Stimulated activated CD4-positive, alpha-beta T cell treated with anti-CD3 and anti-CD28 coated beads, TNF-alpha, amount 100 ng/mL, for 24 hours (primary cell): ENCODE measurements at regions not wholly inside any gene's neighbourhood (a gene's known extent, or its start where the extent isn't known, plus 50 kb on each side); places are given as distances from the start of the nearest gene placed in this dataset.
"Not testable (repeated sequence)": the region's sequence is repeated elsewhere in the genome, so short reads cannot be mapped to it uniquely, and the experiment has no call there.

Experiments
- DNase-seq, 3 experiments: peaks; one replicate each; pipeline ENCODE4 v3.0.0-alpha.2; 2020; ENCODE audit warnings: low read depth in 3 of 3

DNA sequence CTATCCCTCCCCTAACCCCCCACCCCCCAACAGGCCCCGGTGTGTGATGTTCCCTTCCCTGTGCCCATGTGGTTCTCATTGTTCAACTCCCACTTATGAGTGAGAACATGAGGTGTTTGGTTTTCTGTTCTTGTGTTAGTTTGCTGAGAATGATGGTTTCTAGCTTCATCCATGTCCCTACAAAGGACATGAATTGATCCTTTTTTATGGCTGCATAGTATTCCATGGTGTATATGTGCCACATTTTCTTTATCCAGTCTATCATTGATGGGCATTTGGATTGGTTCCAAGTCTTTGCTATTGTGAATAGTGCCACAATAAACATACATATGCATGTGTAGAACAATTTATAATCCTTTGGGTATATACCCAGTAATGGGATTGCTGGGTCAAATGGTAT lies 612.1 kb upstream of the ADGRB3 start:
- DNase-seq = not testable (repeated sequence)

DNA sequence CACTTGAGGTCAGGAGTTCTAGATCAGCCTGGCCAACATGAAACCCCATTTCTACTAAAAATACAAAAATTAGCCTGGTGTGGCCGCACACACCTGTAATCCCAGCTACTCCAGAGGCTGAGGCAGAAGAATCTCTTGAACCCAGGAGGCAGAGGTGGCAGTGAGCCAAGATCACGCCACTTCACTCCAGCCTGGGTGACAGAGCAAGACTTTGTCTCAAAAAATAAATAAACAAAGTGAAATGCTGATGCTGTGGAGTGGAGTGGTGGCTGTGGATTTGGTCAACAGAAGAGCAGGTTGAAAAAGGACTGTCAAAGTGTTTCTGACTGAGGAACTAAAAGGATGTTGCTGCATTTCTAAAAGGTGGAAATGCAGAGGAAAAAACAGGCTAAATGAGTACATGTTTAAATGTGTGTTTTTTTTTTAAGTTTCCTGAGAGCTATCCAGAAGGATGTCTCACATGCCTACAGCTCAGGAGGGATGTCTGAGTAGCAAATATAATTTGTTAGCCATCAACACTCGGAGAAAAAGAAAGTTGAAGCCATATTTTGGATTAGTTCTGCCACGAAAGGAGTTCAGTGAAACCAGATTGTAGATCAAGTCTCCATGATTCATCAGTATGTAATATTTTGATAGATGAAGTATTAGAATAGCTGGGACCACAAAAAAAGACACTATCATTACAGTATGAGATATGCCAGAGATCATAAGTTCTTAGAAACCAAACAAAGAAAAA lies 621.1 kb upstream of the ADGRB3 start:
- DNase-seq = no peak

DNA sequence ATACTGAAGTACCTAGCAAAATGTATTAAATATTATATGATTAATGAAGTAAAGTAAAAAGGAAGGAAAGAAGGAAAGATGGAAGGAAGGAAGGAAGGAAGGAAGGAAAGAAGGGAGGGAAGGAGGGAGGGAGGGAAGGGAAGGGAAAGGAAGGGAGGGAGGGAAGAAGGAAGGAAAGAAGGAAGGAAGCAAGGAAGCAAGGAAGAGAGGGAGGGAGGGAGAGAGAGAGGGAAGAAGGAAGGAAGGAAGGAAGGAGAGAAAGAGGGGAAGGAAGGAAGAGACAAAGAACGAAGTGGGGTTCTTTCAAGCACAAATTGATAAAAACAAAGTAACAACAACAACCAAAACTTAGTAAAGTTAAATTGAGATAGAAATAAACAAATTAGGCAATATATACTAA lies 622.3 kb upstream of the ADGRB3 start:
- DNase-seq = no peak

DNA sequence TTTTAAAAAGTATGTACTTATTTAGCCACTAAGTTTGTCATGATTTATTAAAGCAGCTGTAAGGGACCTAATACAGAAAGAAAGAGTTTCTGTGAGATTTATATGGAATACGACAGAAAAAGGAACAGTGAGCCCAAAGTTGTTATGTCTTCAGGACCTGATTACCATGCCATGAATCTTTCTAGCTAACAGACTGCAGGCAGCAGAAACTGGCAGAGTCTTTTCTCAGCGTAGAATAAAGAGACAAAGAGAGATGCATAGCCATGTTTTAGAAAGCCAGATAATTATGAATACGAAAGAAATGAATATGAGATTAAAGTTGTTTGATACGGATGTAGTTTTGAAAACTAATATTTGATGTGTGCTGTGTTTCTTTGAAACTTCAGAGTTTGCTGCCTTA lies 624.1 kb upstream of the ADGRB3 start:
- DNase-seq = no peak

DNA sequence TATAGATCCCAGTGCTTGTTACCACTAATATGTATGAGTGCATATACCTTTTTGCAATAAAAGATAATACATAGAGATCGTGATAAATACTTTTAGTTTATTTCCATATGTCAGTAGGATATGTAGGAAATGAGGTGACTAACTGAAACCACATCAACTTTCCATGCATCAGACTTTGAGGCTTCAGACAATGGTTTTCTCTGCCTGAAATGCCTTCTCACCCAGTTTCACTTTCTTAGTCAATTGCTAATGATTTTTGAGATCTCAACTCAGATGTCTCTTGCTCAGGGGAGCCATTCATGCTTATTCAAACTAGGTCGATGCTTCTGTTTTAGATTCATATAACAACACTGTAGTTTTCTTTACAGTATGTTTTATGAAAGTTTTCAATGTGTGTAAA lies 626.6 kb upstream of the ADGRB3 start:
- DNase-seq = no peak

DNA sequence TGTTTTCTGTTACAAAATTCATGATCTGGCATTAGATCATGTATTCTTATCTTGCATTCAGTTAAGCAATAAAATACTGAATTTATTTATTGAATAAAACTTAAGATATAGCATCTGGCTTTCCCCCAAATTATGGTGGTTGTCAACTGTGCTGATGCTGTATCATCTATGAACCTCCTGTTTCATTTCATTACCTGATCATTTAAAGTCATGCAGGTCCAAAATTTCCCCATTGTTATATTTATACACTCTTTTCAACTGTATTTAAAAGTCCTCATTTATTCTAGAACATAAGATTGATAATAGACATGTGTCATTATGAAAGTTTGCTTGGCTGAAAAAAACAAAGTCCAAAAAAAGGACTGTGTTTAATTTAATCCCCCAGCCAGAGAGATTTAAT lies 627.4 kb upstream of the ADGRB3 start:
- DNase-seq = no peak

DNA sequence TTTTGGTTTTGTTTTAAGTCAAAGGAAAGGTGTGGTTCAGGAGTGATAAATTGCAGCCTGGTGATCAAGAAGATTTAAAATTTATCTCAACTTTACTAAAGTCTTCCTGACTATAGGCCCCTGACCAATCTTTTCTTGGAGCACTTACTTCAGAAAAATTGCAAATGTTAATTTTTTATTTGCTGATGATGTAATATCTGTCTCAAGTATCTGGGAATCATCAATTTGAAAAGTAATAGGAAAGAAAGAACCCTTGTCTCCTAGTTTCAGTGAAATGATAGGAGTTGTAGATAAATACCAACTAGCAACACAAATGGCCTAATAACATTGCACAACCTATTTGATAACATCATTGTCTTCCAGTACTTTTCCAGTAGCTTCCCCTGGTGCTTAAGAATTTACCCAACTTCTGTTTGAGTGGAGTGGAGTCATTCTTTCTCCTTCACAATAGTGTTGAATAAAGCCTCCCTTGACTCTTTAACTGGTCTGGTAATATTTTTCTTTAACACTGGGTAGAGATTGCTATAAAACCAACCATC lies 648.3 kb upstream of the ADGRB3 start:
- no peak for DNase-seq

DNA sequence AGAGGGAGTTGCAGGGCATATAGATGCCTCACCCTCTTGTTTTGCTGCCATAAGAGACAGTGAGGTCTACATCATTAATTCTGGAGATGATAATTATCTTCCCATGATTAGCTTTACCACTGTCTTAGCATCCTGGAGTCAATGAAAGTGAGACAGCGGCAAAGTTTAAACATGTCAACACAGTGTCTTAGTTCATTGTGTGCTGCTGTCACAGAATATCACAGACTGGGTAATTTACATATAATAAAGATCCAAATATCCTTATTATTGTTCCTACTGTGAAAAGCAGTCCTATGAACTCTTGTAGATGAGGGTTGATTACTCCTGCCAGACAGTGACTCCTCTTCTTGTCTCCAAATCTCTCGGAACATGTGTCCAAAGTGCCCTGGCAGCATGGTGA lies 658.6 kb upstream of the ADGRB3 start:
- DNase-seq = no peak

DNA sequence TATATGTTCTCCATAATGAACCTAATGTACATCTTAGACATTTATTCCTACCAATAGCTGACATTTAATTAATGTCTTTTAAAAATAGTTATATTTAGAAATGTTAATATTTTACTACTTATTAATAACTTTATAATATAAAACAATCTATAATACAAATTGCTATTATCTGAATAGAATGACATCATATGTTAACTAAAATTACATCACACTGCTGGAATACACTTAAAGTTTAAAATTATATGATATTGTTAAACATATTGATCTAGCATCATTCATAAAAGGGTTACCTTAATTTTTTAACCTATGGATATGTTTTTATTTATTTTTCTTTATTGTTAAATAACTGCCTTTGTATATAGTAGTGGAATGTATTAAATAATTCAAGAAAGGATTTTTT lies 660.2 kb upstream of the ADGRB3 start:
- no peak for DNase-seq

DNA sequence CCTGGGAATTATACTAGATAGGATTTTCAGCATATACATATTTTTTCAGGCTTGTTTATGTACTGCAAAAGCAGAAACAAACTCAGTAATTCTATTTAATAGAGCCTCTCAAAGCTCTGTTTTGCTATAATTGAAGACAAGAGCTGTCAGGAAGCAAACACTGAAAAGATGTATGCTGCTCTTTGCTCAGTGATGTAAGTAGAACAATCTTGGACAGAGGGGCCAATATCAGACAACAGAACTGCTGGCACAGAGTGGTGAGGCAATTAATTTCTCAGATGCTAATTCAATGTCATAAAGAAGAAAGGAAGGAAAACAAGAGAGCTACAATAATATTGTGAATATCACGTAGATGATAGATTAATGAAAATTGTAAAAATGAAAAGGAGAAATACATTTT lies 663.3 kb upstream of the ADGRB3 start:
- no peak for DNase-seq

DNA sequence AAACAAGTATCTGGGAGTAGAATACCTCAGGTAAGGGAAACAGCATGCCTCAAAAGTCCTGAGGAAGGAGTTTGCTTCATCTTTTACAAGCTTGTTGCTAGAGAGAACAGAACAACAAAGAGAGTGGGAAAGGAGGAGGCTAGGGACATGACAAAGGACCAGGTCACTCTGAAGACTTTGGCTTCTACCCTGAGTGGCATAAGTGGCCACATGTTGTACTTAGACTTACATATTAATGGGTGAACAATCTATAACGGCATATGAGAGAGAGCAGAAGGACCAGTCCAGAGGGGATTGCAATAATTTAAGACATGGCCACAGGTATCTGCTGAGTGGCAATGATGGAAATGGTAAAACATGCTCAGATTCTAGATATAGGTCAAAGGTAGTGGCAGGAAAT lies 668.3 kb upstream of the ADGRB3 start:
- DNase-seq = no peak

DNA sequence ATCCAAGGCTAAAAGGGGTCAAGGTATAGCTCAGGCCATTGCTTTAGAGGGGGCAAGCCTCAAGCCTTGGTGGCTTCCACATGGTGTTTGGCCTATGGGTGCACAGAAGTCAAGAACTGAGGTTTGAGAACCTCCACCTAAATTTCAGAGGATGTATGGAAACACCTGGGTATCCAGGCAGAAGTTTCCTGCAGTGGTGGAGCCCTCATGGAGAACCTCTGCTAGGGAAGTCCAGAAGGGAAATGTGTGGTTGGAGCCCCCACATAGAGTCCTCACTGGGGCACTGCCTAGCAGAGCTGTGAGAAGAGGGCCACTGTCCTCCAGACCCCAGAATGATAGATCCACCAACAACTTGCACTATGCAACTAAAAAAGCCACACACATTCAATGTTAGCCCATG lies 678.7 kb upstream of the ADGRB3 start:
- no peak for DNase-seq

DNA sequence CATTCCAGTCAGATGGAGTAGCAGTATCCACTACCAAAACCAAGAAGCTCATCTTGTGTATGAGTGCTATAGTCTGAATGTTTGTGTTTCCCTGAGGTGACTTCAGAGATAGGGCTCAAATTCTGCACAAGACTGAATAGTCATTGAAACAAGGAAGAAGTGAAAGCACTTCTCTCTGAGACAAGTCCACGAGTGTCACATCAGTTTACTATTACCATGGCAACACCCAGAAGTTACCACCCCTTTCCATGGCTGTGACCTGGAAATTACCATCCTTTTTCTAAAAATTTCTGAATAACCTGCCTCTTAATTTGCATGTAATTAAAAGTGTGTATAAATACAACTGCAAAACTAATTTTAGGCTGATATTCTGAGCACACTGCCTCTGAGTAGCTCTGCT lies 682.1 kb upstream of the ADGRB3 start:
- DNase-seq = no peak

DNA sequence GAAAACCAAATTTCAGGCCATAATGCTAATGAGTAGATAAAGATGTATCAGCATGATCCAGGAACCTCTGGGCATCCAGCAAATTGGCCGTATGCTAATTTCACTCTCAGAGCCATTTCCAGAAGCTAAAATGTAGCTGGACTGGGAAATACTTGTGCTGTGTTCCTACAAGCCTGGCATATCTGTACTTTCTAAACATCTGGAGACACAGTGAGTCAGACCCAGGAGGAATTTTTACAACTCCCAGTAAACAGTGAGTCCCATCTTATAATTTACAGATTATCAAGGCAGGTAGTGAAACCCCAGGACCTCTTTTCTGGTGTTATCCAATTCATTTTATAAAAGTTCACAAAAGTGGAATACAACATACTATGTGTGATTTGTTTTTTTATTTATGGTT lies 683.0 kb upstream of the ADGRB3 start:
- DNase-seq = no peak

DNA sequence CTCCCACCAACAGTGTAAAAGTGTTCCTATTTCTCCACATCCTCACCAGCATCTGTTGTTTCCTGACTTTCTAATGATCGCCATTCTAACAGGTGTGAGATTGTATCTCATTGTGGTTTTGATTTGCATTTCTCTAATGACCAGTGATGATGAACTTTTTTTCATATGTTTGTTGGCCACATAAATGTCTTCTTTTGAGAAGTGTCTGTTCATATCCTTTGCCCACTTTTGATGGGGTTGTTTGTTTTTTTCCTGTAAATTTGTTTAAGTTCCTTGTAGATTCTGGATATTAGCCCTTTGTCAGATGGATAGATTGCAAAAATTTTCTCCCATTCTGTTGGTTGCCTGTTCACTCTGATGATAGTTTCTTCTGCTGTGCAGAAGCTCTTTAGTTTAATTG lies 687.3 kb upstream of the ADGRB3 start:
- not testable (repeated sequence) for DNase-seq

DNA sequence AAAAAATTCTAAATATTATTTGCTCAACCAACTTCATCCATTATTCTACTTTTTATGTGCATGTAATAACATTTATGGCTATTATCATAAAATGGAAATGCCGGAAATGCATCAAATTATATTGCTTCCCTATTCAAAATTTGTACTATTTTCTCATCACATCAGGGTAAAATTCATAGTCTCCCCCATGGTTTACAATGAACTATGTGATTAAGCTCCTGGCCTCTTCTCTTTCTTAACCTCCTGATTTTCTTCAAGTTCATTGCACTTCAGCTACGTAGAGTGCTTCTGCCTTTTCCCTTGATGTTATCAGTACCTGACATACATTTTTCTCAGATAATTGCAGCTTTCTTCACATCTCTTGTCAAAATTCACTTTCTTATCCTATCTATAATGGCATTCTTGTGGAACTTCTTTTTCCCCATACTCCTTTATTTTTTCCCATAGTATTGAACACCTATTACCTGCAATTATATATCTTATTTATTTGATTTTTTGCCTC lies 699.1 kb upstream of the ADGRB3 start:
- no peak for DNase-seq

DNA sequence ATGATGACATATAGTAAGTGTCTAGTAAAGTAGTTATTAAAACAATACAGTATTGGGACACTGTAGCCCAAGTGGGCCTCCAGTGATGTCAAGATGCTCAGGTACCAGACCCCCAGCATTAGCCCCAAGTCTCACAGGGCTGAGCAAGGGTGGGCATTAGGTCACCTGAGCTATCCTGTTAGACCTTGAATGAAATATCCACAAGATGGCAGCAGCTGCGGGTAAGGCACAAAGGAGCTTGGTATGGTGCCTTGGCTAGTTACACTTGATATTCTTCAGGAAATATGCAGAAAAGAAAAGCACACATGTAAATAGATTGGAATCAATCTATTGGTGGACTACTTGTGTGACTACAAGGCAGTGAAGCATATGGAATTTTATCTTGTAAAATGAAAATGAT lies 701.8 kb upstream of the ADGRB3 start:
- no peak for DNase-seq

DNA sequence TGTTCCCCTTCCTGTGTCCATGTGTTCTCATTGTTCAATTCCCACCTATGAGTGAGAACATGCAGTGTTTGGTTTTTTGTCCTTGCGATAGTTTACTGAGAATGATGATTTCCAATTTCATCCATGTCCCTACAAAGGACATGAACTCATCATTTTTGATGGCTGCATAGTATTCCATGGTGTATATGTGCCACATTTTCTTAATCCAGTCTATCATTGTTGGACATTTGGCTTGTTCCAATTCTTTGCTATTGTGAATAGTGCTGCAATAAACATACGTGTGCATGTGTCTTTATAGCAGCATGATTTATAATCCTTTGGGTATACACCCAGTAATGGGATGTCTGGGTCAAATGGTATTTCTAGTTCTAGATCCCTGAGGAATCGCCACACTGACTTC lies 712.5 kb upstream of the ADGRB3 start:
- not testable (repeated sequence) for DNase-seq

DNA sequence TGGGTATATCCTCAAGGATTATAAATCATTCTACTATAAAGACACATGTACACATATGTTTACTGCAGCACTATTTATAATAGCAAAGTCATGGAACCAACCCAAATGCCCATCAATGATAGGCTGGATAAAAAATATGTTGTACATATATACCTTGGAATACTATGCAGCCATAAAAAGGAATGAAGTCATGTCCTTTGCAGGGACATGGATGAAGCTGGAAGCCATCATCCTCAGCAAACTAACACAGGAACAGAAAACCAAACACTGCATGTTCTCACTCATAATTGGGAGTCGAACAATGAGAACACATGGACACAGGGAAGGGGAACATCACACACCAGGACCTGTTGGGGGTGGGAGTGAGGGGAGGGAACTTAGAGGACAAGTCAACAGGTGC lies 715.0 kb upstream of the ADGRB3 start:
- DNase-seq = not testable (repeated sequence)

DNA sequence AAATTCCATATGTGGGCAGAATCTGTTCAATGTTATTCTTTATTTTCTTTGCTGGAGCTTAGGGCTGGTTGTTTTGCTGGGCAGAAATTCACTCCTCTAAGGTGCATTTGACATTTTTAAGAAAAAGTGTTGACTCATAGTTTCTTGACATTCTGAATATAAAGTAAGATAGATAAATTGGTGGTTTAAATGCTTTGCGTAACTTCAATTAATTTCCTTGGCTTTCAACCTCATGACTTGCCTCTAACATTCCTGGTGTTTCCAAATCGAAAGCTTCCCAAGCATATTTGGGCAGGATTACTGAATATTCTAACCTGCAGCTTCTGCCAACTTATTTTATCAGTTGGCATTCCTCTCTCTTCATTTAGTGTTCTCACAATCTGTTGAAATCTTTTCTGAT lies 718.7 kb upstream of the ADGRB3 start:
- DNase-seq = no peak

DNA sequence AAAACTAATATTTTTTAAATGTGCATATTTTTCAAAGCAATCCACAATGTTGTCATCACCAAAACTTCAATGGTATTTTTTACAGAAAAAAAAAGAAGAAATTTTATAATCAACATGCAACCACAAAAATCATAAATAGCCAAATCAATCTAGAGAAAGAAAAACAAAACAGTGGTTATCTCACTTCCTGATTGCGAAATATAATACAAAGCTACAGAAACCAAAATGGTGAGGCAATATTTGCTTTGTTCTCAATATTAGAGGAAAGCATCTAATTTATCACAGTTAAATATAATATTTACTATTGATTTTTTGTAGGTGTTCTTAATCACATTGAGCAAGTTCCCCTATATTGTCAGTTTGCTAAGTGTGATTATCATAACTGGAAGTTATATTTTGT lies 720.7 kb upstream of the ADGRB3 start:
- no peak for DNase-seq

DNA sequence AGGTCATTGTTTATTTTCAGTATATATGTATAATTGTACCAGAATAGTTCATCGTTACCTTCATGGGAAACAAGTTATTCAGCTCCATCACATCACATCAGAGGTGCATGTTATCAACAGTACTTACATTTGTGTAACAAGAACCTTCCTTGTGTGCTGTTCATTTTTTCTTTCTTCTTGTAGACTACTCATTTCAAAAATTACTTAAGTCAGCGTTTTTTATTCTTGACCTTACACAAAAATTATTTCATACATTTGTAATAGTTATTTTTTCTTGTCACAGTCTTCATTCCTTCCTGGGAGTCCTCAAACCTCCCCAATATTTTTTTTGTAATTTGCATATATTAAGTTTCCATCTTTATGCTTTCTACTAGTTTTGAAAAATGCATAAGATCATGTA lies 725.7 kb upstream of the ADGRB3 start:
- no peak for DNase-seq

DNA sequence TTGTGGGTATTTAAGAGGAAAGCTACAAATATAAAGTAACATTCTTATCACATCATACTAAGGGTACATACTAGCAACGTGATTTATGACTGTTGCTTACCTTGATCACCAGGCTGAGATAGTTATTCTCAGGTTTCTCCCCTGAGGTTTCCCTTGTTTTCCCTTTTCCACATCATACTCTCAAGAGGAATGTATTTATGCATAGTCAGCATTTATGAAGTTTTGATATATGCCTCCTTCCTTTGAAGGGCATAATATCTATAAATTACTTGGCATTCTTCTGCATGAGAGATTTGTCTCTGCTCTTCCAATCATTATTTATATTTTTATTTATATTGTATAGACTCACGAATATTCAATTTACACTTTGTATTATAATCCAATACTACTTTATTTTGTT lies 726.7 kb upstream of the ADGRB3 start:
- DNase-seq = no peak

DNA sequence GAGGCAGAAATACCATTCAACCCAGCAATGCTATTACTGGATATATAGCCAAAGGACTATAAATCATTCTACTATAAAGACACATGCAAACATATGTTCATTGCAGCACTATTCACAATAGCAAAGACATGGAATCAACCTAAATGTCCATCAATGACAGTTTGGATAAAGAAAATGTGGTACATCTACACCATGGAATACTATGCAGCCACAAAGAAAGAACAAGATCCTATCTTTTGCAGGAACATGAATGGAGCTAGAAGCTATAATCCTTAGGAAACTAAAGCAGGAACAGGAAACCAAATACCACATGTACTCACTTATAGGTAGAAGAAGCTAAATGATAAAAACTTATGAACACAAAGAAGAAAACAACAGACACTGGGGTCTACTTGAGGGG lies 730.3 kb upstream of the ADGRB3 start:
- not testable (repeated sequence) for DNase-seq
